Loucy (cell line): ENCODE measurements at regions not wholly inside any gene's neighbourhood (a gene's known extent, or its start where the extent isn't known, plus 50 kb on each side); places are given as distances from the start of the nearest gene placed in this dataset.
"Not testable (repeated sequence)": the region's sequence is repeated elsewhere in the genome, so short reads cannot be mapped to it uniquely, and the experiment has no call there.

Source experiments
- H2AFZ ChIP-seq: fragments of 200-600 bp; sonication (generic); 2 replicates; pipeline ENCODE4 v1.6.0; 2016; ENCODE audit warnings: antibody characterized with exemption, mild to moderate bottlenecking, low read length, moderate library complexity
- H3F3A ChIP-seq: fragments of 200-600 bp; 2 replicates; pipeline ENCODE4 v1.6.0; 2016; ENCODE audit warnings: antibody characterized with exemption, low read depth, mild to moderate bottlenecking
- H3K27me3 ChIP-seq: fragments of 200-600 bp; sonication (generic); 2 replicates; pipeline ENCODE4 v1.6.1; 2014; ENCODE audit warnings: low read length, mild to moderate bottlenecking; ENCODE audit not compliant: insufficient read depth, poor library complexity, severe bottlenecking
- H3K36me3 ChIP-seq: fragments of 200-600 bp; sonication (generic); 2 replicates; pipeline ENCODE4 v1.6.1; 2016; ENCODE audit warnings: low read length; ENCODE audit not compliant: insufficient read depth
- H3K4me1 ChIP-seq: fragments of 200-600 bp; sonication (generic); 2 replicates; pipeline ENCODE4 v1.5.1; 2014; ENCODE audit warnings: low read length, mild to moderate bottlenecking; ENCODE audit not compliant: insufficient read depth, poor library complexity, severe bottlenecking
- H3K4me2 ChIP-seq: fragments of 200-600 bp; sonication (generic); 2 replicates; pipeline ENCODE4 v1.6.0; 2014; ENCODE audit warnings: antibody characterized with exemption, low read length, low read depth, mild to moderate bottlenecking; ENCODE audit not compliant: poor library complexity, severe bottlenecking
- H3K4me3 ChIP-seq: fragments of 200-600 bp; sonication (generic); 2 replicates; pipeline ENCODE4 v1.5.1; 2014; ENCODE audit warnings: low read length, mild to moderate bottlenecking, mixed read lengths; ENCODE audit not compliant: poor library complexity, severe bottlenecking
- H3K79me2 ChIP-seq: fragments of 200-600 bp; sonication (generic); 2 replicates; pipeline ENCODE4 v1.6.1; 2014; ENCODE audit warnings: low read length; ENCODE audit not compliant: insufficient read depth
- H3K9ac ChIP-seq: fragments of 200-600 bp; sonication (generic); 2 replicates; pipeline ENCODE4 v1.6.0; 2014; ENCODE audit warnings: mild to moderate bottlenecking, low read depth, low read length, moderate library complexity; ENCODE audit not compliant: poor library complexity, severe bottlenecking
- H3K9me2 ChIP-seq: fragments of 200-600 bp; sonication (generic); replicated peaks from 2 replicates; pipeline ENCODE4 v1.6.1; 2016; ENCODE audit warnings: low read depth, low read length, mixed read lengths
- H3K9me3 ChIP-seq: fragments of 200-600 bp; sonication (generic); 2 replicates; pipeline ENCODE4 v1.6.1; 2014; ENCODE audit warnings: mild to moderate bottlenecking, antibody characterized with exemption, low read length, low read depth; ENCODE audit not compliant: insufficient read depth
- H4K20me1 ChIP-seq: fragments of 200-600 bp; sonication (generic); 2 replicates; pipeline ENCODE4 v1.6.0; 2014; ENCODE audit warnings: antibody characterized with exemption, low read length, mild to moderate bottlenecking; ENCODE audit not compliant: insufficient read depth, poor library complexity, severe bottlenecking
- EZH2phosphoT487 ChIP-seq: fragments of 200-600 bp; IDR thresholded peaks from 2 replicates; pipeline ENCODE4 v1.6.1; 2018; ENCODE audit warnings: antibody characterized with exemption, mild to moderate bottlenecking, moderate library complexity, borderline replicate concordance
- TF ChIP-seq, protein P1 (sequence below): fragments of 200-600 bp; sonication (generic); conservative IDR thresholded peaks from 2 replicates; pipeline ENCODE4 v1.5.1; 2014; ENCODE audit warnings: mild to moderate bottlenecking, antibody characterized with exemption, low read length

DNA sequence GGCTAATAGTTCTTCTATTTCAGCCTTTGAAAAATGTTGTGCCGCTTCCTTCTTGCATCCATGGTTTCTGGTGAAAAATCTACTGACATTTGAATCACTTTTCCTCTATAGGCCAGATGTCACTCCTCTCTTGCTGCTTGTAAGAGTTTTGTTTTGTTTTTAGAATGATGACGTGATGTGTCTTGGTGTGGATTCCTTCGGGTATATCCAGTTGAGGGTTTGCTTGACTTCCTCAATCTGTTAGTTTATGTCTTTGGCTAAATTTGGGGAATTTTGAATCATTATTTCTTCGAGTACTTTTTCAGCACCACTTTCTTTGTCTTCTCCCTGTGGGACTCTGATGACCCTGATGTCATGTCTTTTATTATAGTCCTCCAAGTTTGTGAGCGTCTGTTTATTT is 175.5 kb downstream of the MYLK4 start:
- H4K20me1 ChIP-seq, result no peaks in the 10 kb centered on the region
- no peaks in the 10 kb centered on the region for H3K27me3 ChIP-seq
- TF ChIP-seq EZH2phosphoT487, result no peak
- TF ChIP-seq, protein P1, sequence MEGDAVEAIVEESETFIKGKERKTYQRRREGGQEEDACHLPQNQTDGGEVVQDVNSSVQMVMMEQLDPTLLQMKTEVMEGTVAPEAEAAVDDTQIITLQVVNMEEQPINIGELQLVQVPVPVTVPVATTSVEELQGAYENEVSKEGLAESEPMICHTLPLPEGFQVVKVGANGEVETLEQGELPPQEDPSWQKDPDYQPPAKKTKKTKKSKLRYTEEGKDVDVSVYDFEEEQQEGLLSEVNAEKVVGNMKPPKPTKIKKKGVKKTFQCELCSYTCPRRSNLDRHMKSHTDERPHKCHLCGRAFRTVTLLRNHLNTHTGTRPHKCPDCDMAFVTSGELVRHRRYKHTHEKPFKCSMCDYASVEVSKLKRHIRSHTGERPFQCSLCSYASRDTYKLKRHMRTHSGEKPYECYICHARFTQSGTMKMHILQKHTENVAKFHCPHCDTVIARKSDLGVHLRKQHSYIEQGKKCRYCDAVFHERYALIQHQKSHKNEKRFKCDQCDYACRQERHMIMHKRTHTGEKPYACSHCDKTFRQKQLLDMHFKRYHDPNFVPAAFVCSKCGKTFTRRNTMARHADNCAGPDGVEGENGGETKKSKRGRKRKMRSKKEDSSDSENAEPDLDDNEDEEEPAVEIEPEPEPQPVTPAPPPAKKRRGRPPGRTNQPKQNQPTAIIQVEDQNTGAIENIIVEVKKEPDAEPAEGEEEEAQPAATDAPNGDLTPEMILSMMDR, result no peak
- peaks cover 8% of the 10 kb centered on the region; the same call in 1 of the 2 replicates for H3K9me3 ChIP-seq
- no peaks in the 10 kb centered on the region for H3K79me2 ChIP-seq
- no peak overlapping the region for H3K9ac ChIP-seq
- no peaks in the 10 kb centered on the region for H3F3A ChIP-seq
- H2AFZ ChIP-seq, result no peak overlapping the region
- H3K9me2 ChIP-seq, result no peaks in the 10 kb centered on the region
- no peak overlapping the region for H3K4me2 ChIP-seq
- no peaks in the 10 kb centered on the region for H3K36me3 ChIP-seq
- no peak overlapping the region for H3K4me3 ChIP-seq
- H3K4me1 ChIP-seq, result no peaks in the 10 kb centered on the region

DNA sequence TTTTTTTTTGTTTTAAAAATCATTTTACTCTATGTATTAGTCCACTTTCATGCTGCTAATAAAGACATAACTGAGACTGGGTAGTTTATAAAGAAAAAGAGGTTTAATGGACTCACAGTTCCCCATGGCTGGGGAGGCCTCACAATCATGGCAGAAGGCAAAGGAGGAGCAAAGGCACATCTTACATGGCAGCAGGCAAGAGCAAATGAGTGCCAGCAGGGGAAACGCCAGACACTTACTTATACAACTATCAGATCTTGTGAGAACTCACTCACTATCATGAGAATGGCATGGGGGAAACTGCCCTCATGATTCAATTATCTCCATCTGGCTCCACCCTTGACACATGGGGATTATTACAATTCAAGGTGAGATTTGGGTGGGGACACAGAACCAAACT is 181.3 kb downstream of the MYLK4 start:
- H3K4me3 ChIP-seq, H3F3A ChIP-seq, H3K4me1 ChIP-seq, H3K4me2 ChIP-seq, H4K20me1 ChIP-seq, H3K27me3 ChIP-seq, H2AFZ ChIP-seq, H3K36me3 ChIP-seq, H3K79me2 ChIP-seq, H3K9me2 ChIP-seq, H3K9me3 ChIP-seq, H3K9ac ChIP-seq: not testable (repeated sequence)

DNA sequence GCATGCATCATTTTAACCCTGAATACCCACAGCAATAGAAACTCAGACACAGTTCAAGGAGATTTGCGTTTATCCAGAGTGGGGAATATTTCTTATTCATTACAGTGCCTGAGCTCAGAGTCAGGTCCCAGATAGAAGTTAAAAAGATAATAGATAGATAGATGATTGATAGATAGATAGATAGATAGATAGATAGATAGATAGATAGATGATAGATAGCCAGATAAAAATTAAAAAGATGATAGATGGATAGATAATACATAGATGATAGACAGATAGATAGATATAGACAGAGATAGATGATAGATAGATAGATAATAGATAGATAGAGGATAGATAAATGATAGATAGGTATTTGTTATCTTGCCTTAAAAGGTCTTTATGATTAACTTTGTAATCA is 184.7 kb downstream of the MYLK4 start:
- Histone ChIP-seq H3K4me2 (no peak overlapping the region), H3K9ac (no peak overlapping the region), H3K79me2 (no peaks in the 10 kb centered on the region), H2AFZ (no peak overlapping the region), H3K9me2 (no peaks in the 10 kb centered on the region), H3K4me3 (no peak overlapping the region), H3K27me3 (no peaks in the 10 kb centered on the region), H3K36me3 (no peaks in the 10 kb centered on the region), H3F3A (no peaks in the 10 kb centered on the region), H4K20me1 (no peaks in the 10 kb centered on the region), H3K4me1 (peaks cover 13% of the 10 kb centered on the region), H3K9me3 (0 out of 2 replicates have a peak, but pooled peaks cover 5% of the 10 kb centered on the region)
- TF ChIP-seq EZH2phosphoT487, result no peak

DNA sequence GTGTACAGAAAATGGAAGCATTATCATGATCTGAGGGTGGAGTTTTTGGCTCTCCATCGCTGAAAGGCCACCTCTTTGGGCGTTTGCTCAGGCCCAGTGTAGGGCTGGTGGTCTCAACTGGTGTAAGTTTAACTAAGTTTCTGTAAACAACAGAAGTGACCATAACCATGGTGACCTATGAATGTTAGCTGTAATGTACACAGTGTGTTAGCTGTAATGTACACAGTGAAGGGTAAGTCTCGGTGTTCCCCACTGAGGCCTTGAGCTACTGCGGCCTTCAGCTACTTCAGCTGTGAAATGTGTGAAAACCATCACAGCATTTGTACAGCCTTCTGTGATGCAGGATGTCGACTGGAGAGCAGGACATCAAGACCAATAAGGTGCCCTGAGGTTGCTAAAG is 185.2 kb downstream of the MYLK4 start:
- no peaks in the 10 kb centered on the region for H3F3A ChIP-seq
- no peaks in the 10 kb centered on the region for H3K9me2 ChIP-seq
- no peak overlapping the region for H3K4me2 ChIP-seq
- no peak for TF ChIP-seq EZH2phosphoT487
- TF ChIP-seq, protein P1, result no peak
- H3K27me3 ChIP-seq, result no peaks in the 10 kb centered on the region
- 0 out of 2 replicates have a peak, but pooled peaks cover 5% of the 10 kb centered on the region for H3K9me3 ChIP-seq
- peaks cover 13% of the 10 kb centered on the region for H3K4me1 ChIP-seq
- H3K79me2 ChIP-seq, result no peaks in the 10 kb centered on the region
- no peaks in the 10 kb centered on the region for H3K36me3 ChIP-seq
- H2AFZ ChIP-seq, result 0 out of 2 replicates have a peak overlapping the region, but pooled peaks have one; percentile 12
- H3K9ac ChIP-seq, result no peak overlapping the region
- no peak overlapping the region for H3K4me3 ChIP-seq
- no peaks in the 10 kb centered on the region for H4K20me1 ChIP-seq
